ENCODE measurements at regions not wholly inside any gene's neighbourhood (a gene's known extent, or its start where the extent isn't known, plus 50 kb on each side); places are given as distances from the start of the nearest gene placed in this dataset.

DNA sequence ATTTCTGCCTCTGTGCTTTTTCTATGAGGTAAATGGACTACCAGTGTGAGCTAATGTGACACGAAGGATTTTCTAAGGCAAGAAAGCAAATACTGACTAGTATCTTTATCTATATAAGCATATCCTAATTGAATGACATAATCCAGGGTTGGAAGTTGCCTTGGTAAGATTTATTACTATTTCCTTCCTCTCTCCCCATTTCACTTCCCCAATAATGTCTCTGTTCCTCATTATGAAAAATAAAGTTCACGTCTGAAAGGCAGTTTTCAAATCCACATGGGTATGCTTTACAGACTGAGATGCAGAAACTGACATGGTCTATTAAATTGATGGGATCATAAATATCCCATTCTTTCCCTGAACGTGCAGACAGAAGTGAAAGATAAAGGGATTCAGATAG, 86.0 kb downstream of the DTWD1 start:
- Mint-ChIP-seq H3K36me3 (ENCODE audit: low read depth) (no peaks in the 10 kb centered on the region), H3K27me3 (ENCODE audit: low read depth) (no peaks in the 10 kb centered on the region), H3K27ac (no peak overlapping the region), H3K9me3 (peaks cover 29% of the 10 kb centered on the region), H3K4me1 (ENCODE audit: low read depth) (no peaks in the 10 kb centered on the region), H3K4me3 (no peak overlapping the region)
- DNase-seq (ENCODE audit: low spot score), result no peak

DNA sequence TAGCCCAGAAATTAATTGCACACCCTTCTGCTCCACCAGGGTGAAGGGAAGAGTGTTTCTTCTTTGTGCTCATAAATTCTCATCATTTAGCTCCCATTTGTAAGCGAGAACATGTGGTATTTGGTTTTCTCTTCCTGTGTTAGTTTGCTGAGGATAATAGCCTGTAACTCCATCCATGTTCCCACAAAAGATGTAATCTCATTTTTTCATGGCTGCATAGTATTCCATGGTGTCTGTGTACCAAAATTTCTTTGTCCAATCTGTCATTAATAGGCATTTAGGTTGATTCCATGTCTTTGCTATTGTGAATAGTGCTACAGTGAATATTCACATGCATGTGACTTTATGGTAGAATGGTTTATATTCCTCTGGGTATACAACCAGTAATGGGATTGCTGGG, 86.8 kb downstream of the DTWD1 start:
- DNase-seq (ENCODE audit: low spot score), result no peak
- Mint-ChIP-seq H3K36me3 (ENCODE audit: low read depth) (no peaks in the 10 kb centered on the region), H3K4me3 (no peak overlapping the region)

DNA sequence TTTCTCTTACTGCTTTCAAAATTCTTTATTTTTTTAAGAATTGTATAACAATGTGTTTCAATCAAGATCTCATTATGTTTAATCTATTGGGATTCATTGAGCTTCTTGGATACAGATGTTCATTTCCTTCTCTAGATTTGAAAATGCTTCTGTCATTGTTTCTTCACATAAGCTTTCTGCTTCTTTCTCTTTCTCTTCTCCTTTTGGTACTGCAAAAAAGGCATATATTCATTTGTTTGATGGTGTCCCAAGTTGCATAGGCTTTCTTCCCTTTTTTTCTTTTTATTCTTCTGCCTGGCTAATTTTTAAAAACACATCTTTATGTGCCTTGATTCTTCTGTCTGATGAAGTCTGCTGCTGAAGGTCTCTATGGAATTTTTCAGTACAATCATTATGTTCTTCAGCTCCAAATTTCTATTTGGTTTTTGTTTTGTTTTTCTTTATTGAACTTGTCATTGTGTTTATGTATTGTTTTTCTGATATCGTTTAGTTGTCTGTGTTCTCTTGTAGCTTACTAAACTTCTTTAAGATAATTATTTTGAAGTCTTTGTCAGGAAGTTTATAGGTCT, 88.9 kb downstream of the DTWD1 start:
- no peak for DNase-seq (ENCODE audit: low spot score)
- Mint-ChIP-seq H3K9me3 (peaks cover 35% of the 10 kb centered on the region), H3K27me3 (ENCODE audit: low read depth) (no peaks in the 10 kb centered on the region), H3K27ac (no peak overlapping the region), H3K4me3 (no peak overlapping the region), H3K4me1 (ENCODE audit: low read depth) (peaks cover 1% of the 10 kb centered on the region), H3K36me3 (ENCODE audit: low read depth) (no peaks in the 10 kb centered on the region)

More for the DNA sequence above, 86.8 kb downstream of the DTWD1 start:
- Mint-ChIP-seq H3K27me3 (ENCODE audit: low read depth) (no peaks in the 10 kb centered on the region), H3K9me3 (peaks cover 30% of the 10 kb centered on the region), H3K4me1 (ENCODE audit: low read depth) (no peaks in the 10 kb centered on the region), H3K27ac (no peak overlapping the region)

DNA sequence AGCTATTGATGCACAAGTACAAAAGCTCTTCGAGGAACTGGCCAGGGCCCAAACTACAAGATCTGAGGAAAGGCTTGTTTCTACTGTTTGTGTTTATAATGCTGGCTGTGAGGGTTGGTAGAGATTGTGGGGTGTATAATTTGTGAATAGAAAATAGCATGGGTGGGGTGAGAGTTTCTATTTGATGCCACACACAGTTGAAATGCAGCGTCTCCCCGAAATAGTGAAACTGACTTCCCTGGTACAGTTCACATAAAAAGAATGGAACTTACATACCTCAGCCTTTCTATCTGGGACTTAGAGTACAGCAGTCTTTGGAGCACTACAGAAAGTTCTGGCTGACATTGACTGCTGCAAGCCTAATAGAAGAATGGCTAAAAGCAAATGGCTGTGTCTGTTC, 91.3 kb downstream of the DTWD1 start:
- no peaks in the 10 kb centered on the region for H3K36me3 Mint-ChIP-seq (ENCODE audit: low read depth)
- H3K27me3 Mint-ChIP-seq (ENCODE audit: low read depth), result no peaks in the 10 kb centered on the region
- H3K9me3 Mint-ChIP-seq, result peaks cover 44% of the 10 kb centered on the region
- H3K4me3 Mint-ChIP-seq, result no peak overlapping the region
- DNase-seq (ENCODE audit: low spot score), result no peak
- no peak overlapping the region for H3K27ac Mint-ChIP-seq
- H3K4me1 Mint-ChIP-seq (ENCODE audit: low read depth), result peaks cover 8% of the 10 kb centered on the region

DNA sequence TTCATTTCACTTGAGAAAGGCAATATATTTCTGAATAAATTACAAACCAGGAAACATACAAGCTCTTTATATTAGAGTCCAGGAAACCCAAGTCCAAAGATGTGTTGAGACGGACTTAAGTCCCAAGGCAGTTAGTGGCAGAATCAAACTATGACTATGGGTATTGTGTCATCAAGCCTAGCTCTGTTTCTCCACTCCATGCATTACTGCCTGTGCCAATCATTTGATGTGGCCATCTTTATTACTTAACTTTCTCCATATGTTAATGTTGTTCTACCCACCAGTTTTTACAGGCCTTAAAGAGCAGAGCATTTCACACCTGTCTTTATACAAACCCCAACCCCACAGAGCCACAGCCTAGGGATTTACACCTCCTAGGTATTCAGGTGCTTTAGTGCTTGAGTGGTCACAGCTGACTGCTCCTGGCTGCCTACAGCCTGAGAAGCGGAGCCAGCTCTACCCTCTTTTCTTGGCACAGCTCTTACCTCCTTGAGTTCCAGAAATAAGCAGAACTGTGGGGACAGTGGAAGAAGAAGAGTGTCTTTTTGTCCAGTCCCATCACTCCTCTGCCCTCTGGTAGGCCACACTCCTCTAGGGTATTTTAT, 92.1 kb downstream of the DTWD1 start:
- DNase-seq (ENCODE audit: low spot score), result no peak
- Mint-ChIP-seq H3K36me3 (ENCODE audit: low read depth) (no peaks in the 10 kb centered on the region), H3K27ac (no peak overlapping the region), H3K4me3 (no peak overlapping the region), H3K27me3 (ENCODE audit: low read depth) (no peaks in the 10 kb centered on the region), H3K9me3 (peaks cover 41% of the 10 kb centered on the region), H3K4me1 (ENCODE audit: low read depth) (peaks cover 8% of the 10 kb centered on the region)

DNA sequence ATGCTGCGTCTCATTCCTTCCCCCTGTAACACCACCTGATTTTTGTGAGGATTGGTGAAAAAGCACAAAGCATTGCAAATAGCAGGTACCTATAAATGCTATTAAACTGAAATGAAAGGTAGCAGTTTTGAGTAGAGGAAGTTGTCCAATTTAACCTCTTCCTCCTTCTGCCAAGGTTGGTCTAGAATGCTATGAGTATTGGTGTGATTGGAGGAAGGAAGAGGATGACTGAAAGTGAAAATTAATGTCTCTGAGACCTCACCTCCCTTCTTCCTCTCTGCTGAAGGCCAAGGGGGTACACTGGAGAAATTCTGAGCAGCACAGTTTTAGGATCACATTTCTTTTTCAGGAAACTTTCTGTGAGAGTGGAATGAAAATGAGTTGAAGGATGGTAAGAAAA, 94.4 kb downstream of the DTWD1 start:
- Mint-ChIP-seq H3K4me3 (no peak overlapping the region), H3K27me3 (ENCODE audit: low read depth) (no peaks in the 10 kb centered on the region), H3K36me3 (ENCODE audit: low read depth) (no peaks in the 10 kb centered on the region), H3K9me3 (peaks cover 21% of the 10 kb centered on the region), H3K27ac (peak overlapping the region; percentile 1), H3K4me1 (ENCODE audit: low read depth) (peaks cover 8% of the 10 kb centered on the region)
- no peak for DNase-seq (ENCODE audit: low spot score)

DNA sequence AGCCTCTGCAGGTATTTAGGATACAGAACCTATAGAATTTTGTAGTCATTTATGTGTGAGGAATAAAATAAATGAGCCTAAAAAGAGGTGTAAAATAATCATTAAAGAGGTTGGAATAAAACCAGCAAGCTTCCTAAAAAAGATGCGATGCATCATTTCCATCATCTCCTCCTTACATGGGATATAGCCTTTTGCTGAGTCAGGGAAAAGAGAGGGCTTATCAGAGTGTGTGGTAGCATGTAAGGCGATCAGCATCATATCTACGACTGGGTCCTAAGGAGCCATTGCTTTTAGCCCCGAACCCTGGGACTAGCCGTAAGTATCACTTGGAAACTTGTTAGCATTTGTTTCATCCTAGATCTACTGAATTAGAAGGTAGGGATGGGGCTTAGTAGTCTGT, 94.9 kb downstream of the DTWD1 start:
- Mint-ChIP-seq H3K4me3 (no peak overlapping the region), H3K27me3 (ENCODE audit: low read depth) (no peaks in the 10 kb centered on the region), H3K4me1 (ENCODE audit: low read depth) (peaks cover 8% of the 10 kb centered on the region), H3K27ac (no peak overlapping the region), H3K36me3 (ENCODE audit: low read depth) (no peaks in the 10 kb centered on the region), H3K9me3 (peaks cover 21% of the 10 kb centered on the region)
- DNase-seq (ENCODE audit: low spot score), result no peak

DNA sequence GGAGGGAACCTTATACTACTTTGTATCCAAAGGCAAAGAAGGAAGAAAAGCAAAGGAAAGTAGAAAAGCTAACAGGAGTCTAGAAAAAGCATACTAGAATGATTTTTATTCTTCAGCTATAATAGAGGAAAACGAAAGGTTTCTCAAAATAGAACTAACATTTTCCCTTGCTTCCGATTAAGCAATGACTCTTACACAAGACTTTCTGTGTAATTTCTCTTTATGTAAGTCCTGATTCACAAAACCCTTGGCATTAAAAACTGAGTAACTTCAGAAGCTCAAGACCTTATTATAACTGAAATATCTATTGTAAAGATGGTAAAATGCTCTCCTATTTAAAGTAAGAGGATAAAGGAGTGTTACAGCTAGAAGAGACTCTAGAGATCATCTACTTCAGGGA, 97.4 kb downstream of the DTWD1 start:
- peaks cover 3% of the 10 kb centered on the region for H3K27me3 Mint-ChIP-seq (ENCODE audit: low read depth)
- H3K4me3 Mint-ChIP-seq, result no peak overlapping the region
- DNase-seq (ENCODE audit: low spot score), result no peak
- H3K27ac Mint-ChIP-seq, result no peak overlapping the region
- H3K9me3 Mint-ChIP-seq, result peaks cover 9% of the 10 kb centered on the region
- H3K36me3 Mint-ChIP-seq (ENCODE audit: low read depth), result no peaks in the 10 kb centered on the region
- peaks cover 8% of the 10 kb centered on the region for H3K4me1 Mint-ChIP-seq (ENCODE audit: low read depth)

DNA sequence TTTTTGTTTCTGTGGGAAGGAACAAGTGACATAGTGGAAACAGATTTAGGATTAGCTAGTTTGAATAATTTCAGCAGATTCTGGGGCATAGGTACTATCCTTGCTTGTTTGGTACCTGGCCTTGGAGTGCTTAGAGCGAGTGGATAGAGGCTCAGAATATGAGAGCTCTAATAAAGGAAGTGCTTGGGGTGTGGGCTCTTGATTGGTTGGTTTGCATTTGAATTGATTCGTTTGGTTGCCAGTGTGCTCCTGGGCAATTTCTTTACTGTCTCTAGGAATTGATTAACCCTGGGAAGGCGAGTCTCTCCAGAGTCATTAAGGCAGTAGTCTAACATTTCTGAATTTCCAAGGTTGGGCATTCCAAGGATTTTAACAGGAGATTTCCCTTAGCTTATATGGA, 98.0 kb downstream of the DTWD1 start:
- Mint-ChIP-seq H3K4me3 (no peak overlapping the region), H3K9me3 (peaks cover 9% of the 10 kb centered on the region), H3K27me3 (ENCODE audit: low read depth) (peaks cover 3% of the 10 kb centered on the region), H3K36me3 (ENCODE audit: low read depth) (no peaks in the 10 kb centered on the region), H3K27ac (no peak overlapping the region), H3K4me1 (ENCODE audit: low read depth) (peaks cover 8% of the 10 kb centered on the region)
- no peak for DNase-seq (ENCODE audit: low spot score)

DNA sequence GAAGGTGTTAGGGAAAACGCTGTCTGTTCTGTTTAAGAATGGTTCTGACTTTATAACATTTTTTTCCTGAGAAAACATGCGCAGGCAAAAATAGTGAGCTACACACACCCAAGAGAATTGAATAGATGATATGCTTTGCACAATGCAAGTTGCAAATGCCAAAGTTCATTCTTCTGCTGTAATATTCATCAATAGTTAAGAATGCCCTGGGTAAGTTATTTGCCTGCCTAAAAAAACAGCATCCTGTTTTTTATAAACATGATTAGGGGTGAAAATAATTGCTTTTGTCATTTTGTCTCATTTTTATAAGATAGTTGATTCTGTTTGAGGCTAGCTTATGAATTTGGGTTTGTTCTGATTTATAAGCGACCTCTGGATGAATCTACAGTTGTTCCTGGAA, 99.4 kb downstream of the DTWD1 start:
- no peak overlapping the region for H3K27ac Mint-ChIP-seq
- no peaks in the 10 kb centered on the region for H3K36me3 Mint-ChIP-seq (ENCODE audit: low read depth)
- no peak overlapping the region for H3K4me3 Mint-ChIP-seq
- H3K27me3 Mint-ChIP-seq (ENCODE audit: low read depth), result peaks cover 3% of the 10 kb centered on the region
- DNase-seq (ENCODE audit: low spot score), result no peak
- peaks cover 4% of the 10 kb centered on the region for H3K4me1 Mint-ChIP-seq (ENCODE audit: low read depth)
- H3K9me3 Mint-ChIP-seq, result peaks cover 8% of the 10 kb centered on the region

DNA sequence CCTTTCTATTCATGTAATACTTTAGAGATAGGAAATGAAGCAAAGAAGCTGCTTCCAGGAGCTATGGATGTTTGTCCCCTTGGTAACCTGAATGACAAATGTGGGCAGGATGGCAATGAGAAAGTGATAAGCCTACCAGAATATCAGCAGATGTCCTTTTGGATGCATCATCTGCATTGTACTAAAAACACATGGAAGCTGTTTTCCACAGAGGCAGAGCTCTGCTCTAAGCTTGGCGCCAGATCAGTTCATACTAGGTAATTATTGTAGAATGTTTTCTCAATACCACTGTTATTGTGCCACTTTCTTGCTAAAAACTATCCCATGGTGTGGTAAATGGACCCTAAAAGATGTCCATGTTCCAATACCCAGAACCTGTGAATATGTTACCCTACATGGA, 100.2 kb downstream of the DTWD1 start:
- Mint-ChIP-seq H3K36me3 (ENCODE audit: low read depth) (no peaks in the 10 kb centered on the region), H3K27me3 (ENCODE audit: low read depth) (peaks cover 3% of the 10 kb centered on the region), H3K9me3 (peaks cover 5% of the 10 kb centered on the region), H3K4me1 (ENCODE audit: low read depth) (no peaks in the 10 kb centered on the region), H3K4me3 (no peak overlapping the region), H3K27ac (no peak overlapping the region)
- DNase-seq (ENCODE audit: low spot score), result no peak

DNA sequence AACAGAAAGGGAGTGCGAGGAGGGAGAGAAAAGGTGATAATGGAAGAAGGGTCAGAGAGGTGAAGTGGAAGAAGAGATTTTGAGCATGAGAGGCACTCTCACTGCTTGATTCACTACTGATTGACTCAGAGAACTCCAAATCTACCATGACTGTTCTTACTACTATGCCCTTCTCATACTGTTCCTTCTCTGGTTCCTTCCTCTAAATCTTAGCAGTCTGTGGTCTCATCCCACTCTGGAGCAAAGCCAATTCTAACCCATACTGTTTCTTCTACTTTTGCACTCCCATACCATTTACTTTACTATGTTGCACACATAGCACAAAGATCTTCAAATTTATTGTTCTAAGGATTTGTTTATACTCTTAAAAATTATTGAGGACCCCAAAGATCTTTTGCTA, 100.8 kb downstream of the DTWD1 start:
- H3K27me3 Mint-ChIP-seq (ENCODE audit: low read depth), result peaks cover 3% of the 10 kb centered on the region
- H3K4me1 Mint-ChIP-seq (ENCODE audit: low read depth), result no peaks in the 10 kb centered on the region
- H3K27ac Mint-ChIP-seq, result no peak overlapping the region
- no peak for DNase-seq (ENCODE audit: low spot score)
- H3K36me3 Mint-ChIP-seq (ENCODE audit: low read depth), result no peaks in the 10 kb centered on the region
- H3K4me3 Mint-ChIP-seq, result no peak overlapping the region
- H3K9me3 Mint-ChIP-seq, result peaks cover 8% of the 10 kb centered on the region

DNA sequence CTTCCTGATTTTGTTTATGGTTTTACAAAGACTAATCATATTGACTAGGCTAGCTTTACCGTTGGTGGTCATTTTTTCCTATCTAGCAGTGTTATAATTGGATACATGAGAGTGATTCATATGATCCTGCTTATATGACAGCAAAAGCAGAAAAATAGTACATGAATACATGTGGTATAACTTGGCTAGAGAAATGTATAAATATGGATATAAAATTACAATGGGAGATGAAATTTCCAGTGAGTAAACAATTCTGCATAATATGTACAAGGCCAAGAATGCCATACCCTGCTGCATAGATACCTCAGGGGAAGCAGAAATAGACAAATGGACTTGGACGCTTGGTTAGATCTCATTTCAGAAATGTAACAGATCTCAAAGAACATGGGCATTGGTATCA, 103.1 kb downstream of the DTWD1 start:
- no peak overlapping the region for H3K27ac Mint-ChIP-seq
- H3K27me3 Mint-ChIP-seq (ENCODE audit: low read depth), result peaks cover 5% of the 10 kb centered on the region

DNA sequence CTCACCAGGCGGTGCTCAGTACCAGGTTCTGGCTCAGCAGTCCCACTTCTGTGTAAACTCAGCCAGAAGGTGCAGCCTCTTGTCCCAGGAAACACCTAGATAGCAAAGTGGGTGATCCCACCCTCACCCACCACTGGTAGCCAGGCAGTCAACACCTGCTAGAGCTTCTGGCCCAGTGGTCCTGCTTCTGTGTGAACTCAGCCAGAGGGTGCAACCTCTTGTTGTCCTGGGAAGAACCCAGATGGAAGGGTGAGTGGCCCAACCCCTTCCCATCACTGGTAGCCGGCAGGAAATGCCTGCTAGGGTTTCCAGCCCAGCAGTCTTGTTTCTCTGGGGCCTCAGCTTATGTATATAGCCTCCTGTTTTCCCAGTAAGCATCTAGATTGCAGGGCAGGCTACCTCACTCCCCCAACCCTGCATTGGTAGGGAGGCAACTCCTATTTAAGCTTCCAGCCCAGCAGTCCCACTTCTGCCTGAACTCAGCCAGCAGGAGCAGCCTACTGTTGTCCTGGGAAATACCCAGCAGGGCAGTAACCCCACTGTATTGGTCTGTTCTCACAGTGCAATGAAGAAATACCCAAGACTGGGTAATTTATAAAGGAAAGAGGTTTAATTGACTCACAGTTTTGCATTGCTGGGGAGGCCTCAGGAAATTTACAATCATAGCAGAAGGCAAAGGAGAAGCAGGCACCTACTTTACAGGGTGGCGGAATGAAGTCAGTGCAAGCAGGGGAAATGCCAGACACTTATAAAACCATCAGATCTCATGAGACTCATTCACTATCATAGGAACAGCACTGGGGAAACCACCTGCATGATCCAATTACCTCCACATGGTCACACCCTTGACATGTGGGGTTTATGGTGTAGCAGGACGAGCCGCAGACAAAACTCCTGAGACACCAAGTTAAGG, 110.6 kb downstream of the DTWD1 start:
- Mint-ChIP-seq H3K27ac (no peak overlapping the region), H3K4me1 (ENCODE audit: low read depth) (no peaks in the 10 kb centered on the region), H3K36me3 (ENCODE audit: low read depth) (no peaks in the 10 kb centered on the region), H3K27me3 (ENCODE audit: low read depth) (peaks cover 2% of the 10 kb centered on the region), H3K9me3 (peaks cover 5% of the 10 kb centered on the region), H3K4me3 (no peak overlapping the region)
- DNase-seq (ENCODE audit: low spot score), result no peak

More for the DNA sequence above, 103.1 kb downstream of the DTWD1 start:
- Mint-ChIP-seq H3K9me3 (peaks cover 11% of the 10 kb centered on the region), H3K4me3 (no peak overlapping the region), H3K4me1 (ENCODE audit: low read depth) (no peaks in the 10 kb centered on the region), H3K36me3 (ENCODE audit: low read depth) (no peaks in the 10 kb centered on the region)
- no peak for DNase-seq (ENCODE audit: low spot score)
